ENCODE measurements at regions not wholly inside any gene's neighbourhood (a gene's known extent, or its start where the extent isn't known, plus 50 kb on each side); places are given as distances from the start of the nearest gene placed in this dataset.

DNA sequence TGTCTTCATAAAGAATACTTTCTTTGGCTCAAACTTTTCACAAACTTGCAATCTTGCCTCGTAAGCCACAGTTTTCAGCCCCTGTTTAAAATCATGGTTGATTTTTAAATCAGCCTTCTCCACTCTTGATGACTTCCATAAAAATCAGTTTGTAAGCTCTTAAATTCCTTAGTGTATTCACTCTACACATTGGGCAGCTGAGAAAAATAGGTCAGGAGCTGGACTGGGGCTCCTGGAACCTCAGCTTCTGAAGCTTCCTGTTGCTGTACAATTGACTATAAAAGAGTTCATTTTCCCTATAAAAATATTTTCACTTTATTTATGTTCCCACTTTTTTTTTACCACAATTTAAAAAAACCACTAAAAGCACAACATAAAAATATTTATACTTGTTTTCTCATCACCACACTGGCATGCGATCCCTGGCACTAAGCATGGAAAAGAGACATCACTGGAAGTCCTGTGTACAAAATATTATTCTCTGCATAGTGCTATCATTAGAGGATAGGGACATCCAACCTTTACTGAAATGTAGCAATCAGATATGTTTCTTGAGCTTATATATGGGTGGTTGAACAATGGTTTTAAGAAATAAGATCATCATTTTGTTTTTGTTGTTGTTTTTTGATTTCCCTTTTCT is 345.7 kb downstream of the FBXO8 start:
- TF ChIP-seq, protein P1, sequence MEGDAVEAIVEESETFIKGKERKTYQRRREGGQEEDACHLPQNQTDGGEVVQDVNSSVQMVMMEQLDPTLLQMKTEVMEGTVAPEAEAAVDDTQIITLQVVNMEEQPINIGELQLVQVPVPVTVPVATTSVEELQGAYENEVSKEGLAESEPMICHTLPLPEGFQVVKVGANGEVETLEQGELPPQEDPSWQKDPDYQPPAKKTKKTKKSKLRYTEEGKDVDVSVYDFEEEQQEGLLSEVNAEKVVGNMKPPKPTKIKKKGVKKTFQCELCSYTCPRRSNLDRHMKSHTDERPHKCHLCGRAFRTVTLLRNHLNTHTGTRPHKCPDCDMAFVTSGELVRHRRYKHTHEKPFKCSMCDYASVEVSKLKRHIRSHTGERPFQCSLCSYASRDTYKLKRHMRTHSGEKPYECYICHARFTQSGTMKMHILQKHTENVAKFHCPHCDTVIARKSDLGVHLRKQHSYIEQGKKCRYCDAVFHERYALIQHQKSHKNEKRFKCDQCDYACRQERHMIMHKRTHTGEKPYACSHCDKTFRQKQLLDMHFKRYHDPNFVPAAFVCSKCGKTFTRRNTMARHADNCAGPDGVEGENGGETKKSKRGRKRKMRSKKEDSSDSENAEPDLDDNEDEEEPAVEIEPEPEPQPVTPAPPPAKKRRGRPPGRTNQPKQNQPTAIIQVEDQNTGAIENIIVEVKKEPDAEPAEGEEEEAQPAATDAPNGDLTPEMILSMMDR (IDR thresholded peaks at IDR 0.05 in 4 of 5, conservative IDR thresholded peaks at IDR 0.05 in 1 of 5): no peak
- TF ChIP-seq POLR2A (IDR thresholded peaks at IDR 0.05): no peak
